Esophagus muscularis mucosa (tissue), 4 donors: ENCODE measurements at regions not wholly inside any gene's neighbourhood (a gene's known extent, or its start where the extent isn't known, plus 50 kb on each side); places are given as distances from the start of the nearest gene placed in this dataset.

Experiments
- EP300 ChIP-seq: sonication (generic); formaldehyde crosslinking; IDR thresholded peaks from one replicate; pipeline ENCODE4 v1.6.1; 2017; ENCODE audit warnings: antibody characterized with exemption
- POLR2A ChIP-seq: fragments of 450-650 bp; IDR thresholded peaks from one replicate; pipeline ENCODE4 v1.6.1; 2017; ENCODE audit warnings: antibody characterized with exemption, moderate library complexity, mild to moderate bottlenecking, low read depth
- TF ChIP-seq, protein P1 (sequence below), 3 experiments: fragments of 200-600 bp in 2 of 3; fragments of 450-650 bp in 1 of 3; sonication (generic) in 2 of 3; IDR thresholded peaks; one replicate each; pipeline ENCODE4 v1.5.1; 2017 to 2019; ENCODE audit warnings: antibody characterized with exemption in 3 of 3, mild to moderate bottlenecking in 2 of 3, moderate library complexity in 1 of 3

DNA sequence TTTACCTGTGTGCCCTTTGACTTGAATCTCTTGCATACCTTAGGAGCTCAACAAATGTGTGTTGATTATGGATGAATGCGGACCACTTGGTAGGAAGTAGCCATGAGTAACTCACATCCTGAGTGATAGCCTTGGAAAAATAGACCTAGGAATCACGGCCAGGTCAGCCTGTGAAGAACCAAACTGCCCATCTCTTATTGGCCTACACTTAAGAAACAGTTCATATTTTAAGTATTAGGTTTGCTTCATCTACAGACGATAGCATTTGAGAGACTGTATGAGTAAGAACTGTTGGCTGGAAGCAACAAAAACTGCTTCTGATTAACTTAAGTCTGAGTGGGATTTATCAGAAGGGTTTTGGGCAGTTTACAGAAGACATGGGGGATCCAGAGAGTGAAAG, 152.5 kb upstream of the ADRA1D start:
- TF ChIP-seq, protein P1, sequence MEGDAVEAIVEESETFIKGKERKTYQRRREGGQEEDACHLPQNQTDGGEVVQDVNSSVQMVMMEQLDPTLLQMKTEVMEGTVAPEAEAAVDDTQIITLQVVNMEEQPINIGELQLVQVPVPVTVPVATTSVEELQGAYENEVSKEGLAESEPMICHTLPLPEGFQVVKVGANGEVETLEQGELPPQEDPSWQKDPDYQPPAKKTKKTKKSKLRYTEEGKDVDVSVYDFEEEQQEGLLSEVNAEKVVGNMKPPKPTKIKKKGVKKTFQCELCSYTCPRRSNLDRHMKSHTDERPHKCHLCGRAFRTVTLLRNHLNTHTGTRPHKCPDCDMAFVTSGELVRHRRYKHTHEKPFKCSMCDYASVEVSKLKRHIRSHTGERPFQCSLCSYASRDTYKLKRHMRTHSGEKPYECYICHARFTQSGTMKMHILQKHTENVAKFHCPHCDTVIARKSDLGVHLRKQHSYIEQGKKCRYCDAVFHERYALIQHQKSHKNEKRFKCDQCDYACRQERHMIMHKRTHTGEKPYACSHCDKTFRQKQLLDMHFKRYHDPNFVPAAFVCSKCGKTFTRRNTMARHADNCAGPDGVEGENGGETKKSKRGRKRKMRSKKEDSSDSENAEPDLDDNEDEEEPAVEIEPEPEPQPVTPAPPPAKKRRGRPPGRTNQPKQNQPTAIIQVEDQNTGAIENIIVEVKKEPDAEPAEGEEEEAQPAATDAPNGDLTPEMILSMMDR (IDR thresholded peaks at IDR 0.05) = no peak
- no peak for TF ChIP-seq EP300
- TF ChIP-seq POLR2A = no peak
